Panc1 (cell line): ENCODE measurements at regions not wholly inside any gene's neighbourhood (a gene's known extent, or its start where the extent isn't known, plus 50 kb on each side); places are given as distances from the start of the nearest gene placed in this dataset.

Source experiments
- ATAC-seq: fragments of 200-7000 bp; cut with Tn5 transposase; 2 replicates; pipeline ENCODE4 v1.9.1; 2020; ENCODE audit warnings: mild to moderate bottlenecking, moderate library complexity
- BruUV-seq: library from RNA; stranded (reverse); fragments of 400-500 nt; replicated peaks from 2 replicates; lab custom pipeline; 2021; lab: Mats Ljungman, UMichigan
- CTCF ChIA-PET: fragments of 300-600 bp; sonication (Branson Sonifier 250); formaldehyde crosslinking; loops from one replicate; lab custom pipeline; 2022; ENCODE audit warnings: antibody characterized with exemption; lab: Charles Lee
- POLR2A ChIA-PET: fragments of 300-600 bp; sonication (Branson Sonifier 250); formaldehyde crosslinking; loops from one replicate; lab custom pipeline; 2022; ENCODE audit warnings: antibody characterized with exemption; lab: Charles Lee
- DNase-seq: peaks from one replicate; pipeline ENCODE4 v3.0.0-alpha.2; 2010; ENCODE audit warnings: low read depth, low spot score
- H3K27ac ChIP-seq: 2 replicates; pipeline ENCODE4 v1.5.1; 2011; ENCODE audit warnings: mild to moderate bottlenecking, low read length, inconsistent platforms
- H3K27me3 ChIP-seq: fragments of 200-500 bp; sonication (Bioruptor generic); 2 replicates; pipeline ENCODE4 v1.6.0; 2014; ENCODE audit warnings: low read length, inconsistent platforms; ENCODE audit not compliant: control insufficient read depth, insufficient read depth
- H3K36me3 ChIP-seq: fragments of 200-500 bp; sonication (Bioruptor generic); 2 replicates; pipeline ENCODE4 v1.5.1; 2014; ENCODE audit warnings: inconsistent platforms, mild to moderate bottlenecking, low read length, moderate library complexity; ENCODE audit not compliant: control insufficient read depth, insufficient read depth
- H3K4me1 ChIP-seq: 2 replicates; pipeline ENCODE4 v1.5.1; 2011; ENCODE audit warnings: inconsistent platforms, mild to moderate bottlenecking, low read length, moderate library complexity; ENCODE audit not compliant: control insufficient read depth, insufficient read depth
- H3K4me3 ChIP-seq, 2 experiments: 2 replicates each; pipeline ENCODE4 v1.5.1; 2011 to 2012; ENCODE audit warnings: low read depth in 2 of 2, low read length in 2 of 2, mild to moderate bottlenecking in 2 of 2, inconsistent platforms in 1 of 2, moderate library complexity in 1 of 2
- H3K9me3 ChIP-seq: fragments of 200-500 bp; sonication (Bioruptor generic); 2 replicates; pipeline ENCODE4 v1.5.1; 2014; ENCODE audit warnings: low read depth, mild to moderate bottlenecking, inconsistent platforms, low read length, moderate library complexity; ENCODE audit not compliant: control insufficient read depth, insufficient read depth
- CTCF ChIP-seq: fragments of 450-650 bp; IDR thresholded peaks from 2 replicates; pipeline ENCODE4 v1.5.1; 2017; ENCODE audit warnings: mild to moderate bottlenecking
- POLR2AphosphoS5 ChIP-seq: IDR thresholded peaks from 2 replicates; pipeline ENCODE4 v1.6.1; 2012; ENCODE audit warnings: mild to moderate bottlenecking, low read depth, low read length, moderate library complexity
- REST ChIP-seq, 2 experiments: IDR thresholded peaks; 2 replicates each; pipeline ENCODE4 v1.6.1; 2011 to 2012; ENCODE audit warnings: low read depth in 2 of 2, control low read depth in 1 of 2, low read length in 1 of 2, mild to moderate bottlenecking in 1 of 2, moderate library complexity in 1 of 2; ENCODE audit not compliant: insufficient read depth in 1 of 2
- SIN3A ChIP-seq: IDR thresholded peaks from 2 replicates; pipeline ENCODE4 v1.6.1; 2012; ENCODE audit warnings: low read depth, mild to moderate bottlenecking, low read length, moderate library complexity, borderline replicate concordance; ENCODE audit not compliant: insufficient read depth
- TCF7L2 ChIP-seq: IDR thresholded peaks from 2 replicates; pipeline ENCODE4 v1.6.1; 2011; ENCODE audit warnings: mild to moderate bottlenecking, low read depth, low read length, inconsistent platforms
- in situ Hi-C: cut with HindIII; loops from 2 replicates; pipeline ENCODE4 v1.10.0; 2016; ENCODE audit warnings: low sequenced_read_pairs, low pct_unique_long_range_greater_than_20kb
- intact Hi-C: fragments of 100-400 bp; cut with micrococcal nuclease; formaldehyde crosslinking; loops from one replicate; pipeline ENCODE4 v1.10.0; 2022; ENCODE audit not compliant: unreplicated experiment

- no peak for ATAC-seq
- in situ Hi-C loops (no loop called here), intact Hi-C loops (loop anchor here (5.0 to 10.0 kb wide), 2 partner anchors 92 to 515 kb away; partner anchors contain the start of gene TMSB4X)
- H3K36me3 ChIP-seq = no peaks in the 10 kb centered on the region
- H3K4me3 ChIP-seq = no peak overlapping the region
- peaks cover 3% of the 10 kb centered on the region; the same call in 1 of the 2 replicates for H3K4me1 ChIP-seq
- no peak for DNase-seq
- ChIA-PET POLR2A (no interaction called here), CTCF (no interaction called here)
- H3K27ac ChIP-seq = peak overlapping the region; percentile 88; the same call in 1 of the 2 replicates
- BruUV-seq = no TSS peak
- H3K9me3 ChIP-seq = no peaks in the 10 kb centered on the region
- no peak for TF ChIP-seq SIN3A
- TF ChIP-seq CTCF = no peak
- no peak for TF ChIP-seq REST (IDR thresholded peaks at IDR 0.05; ENCODE audit: insufficient read depth in 1 of 2, low read depth in 2 of 2, low read length in 1 of 2)
- TF ChIP-seq TCF7L2 = no peak
- no peak for TF ChIP-seq POLR2AphosphoS5
- no peaks in the 10 kb centered on the region for H3K27me3 ChIP-seq
Measured at GRCh38 chrX:13489454-13489853, 79.9 kb upstream of the EGFL6 start.

- TF ChIP-seq CTCF (peak; percentile 55), REST (IDR thresholded peaks at IDR 0.05; ENCODE audit: insufficient read depth in 1 of 2, low read depth in 2 of 2, low read length in 1 of 2) (no peak)
- ATAC-seq (peak; percentile 85), DNase-seq (peak; percentile 48)
- ChIA-PET CTCF (interaction anchor here (0.7 kb wide), 1 partner anchor 541 kb away, joined by 3 read pairs; no protein-coding TSS in a partner anchor), POLR2A (no interaction called here)
- in situ Hi-C loops = no loop called here
- H3K9me3 ChIP-seq = no peaks in the 10 kb centered on the region
- no TSS peak for BruUV-seq
- peaks cover 3% of the 10 kb centered on the region; the same call in 1 of the 2 replicates for H3K4me1 ChIP-seq
- intact Hi-C loops = loop anchor here (5.0 to 10.0 kb wide), 2 partner anchors 91 to 513 kb away; partner anchors contain the start of gene TMSB4X
- no peak overlapping the region for H3K4me3 ChIP-seq
- peak overlapping the region; percentile 88 for H3K27ac ChIP-seq
- no peaks in the 10 kb centered on the region for H3K36me3 ChIP-seq
- no peaks in the 10 kb centered on the region for H3K27me3 ChIP-seq
Measured at GRCh38 chrX:13487731-13488505, 81.5 kb upstream of the EGFL6 start.
